GM12865 (cell line): ENCODE measurements at regions not wholly inside any gene's neighbourhood (a gene's known extent, or its start where the extent isn't known, plus 50 kb on each side); places are given as distances from the start of the nearest gene placed in this dataset.
"Not testable (repeated sequence)": the region's sequence is repeated elsewhere in the genome, so short reads cannot be mapped to it uniquely, and the experiment has no call there.

Experiments
- DNase-seq: peaks from one replicate; pipeline ENCODE4 v3.0.0; 2010; ENCODE audit warnings: low read depth
- H3K4me3 ChIP-seq: 2 replicates; pipeline ENCODE4 v1.5.1; 2011; ENCODE audit warnings: mild to moderate bottlenecking, low read depth, low read length, control low read depth
- TF ChIP-seq, protein P1 (sequence below): IDR thresholded peaks from 2 replicates; pipeline ENCODE4 v1.5.1; 2011; ENCODE audit warnings: low read length, control low read depth, low read depth, inconsistent platforms; ENCODE audit not compliant: insufficient read depth; ENCODE audit errors: missing control alignments

DNA sequence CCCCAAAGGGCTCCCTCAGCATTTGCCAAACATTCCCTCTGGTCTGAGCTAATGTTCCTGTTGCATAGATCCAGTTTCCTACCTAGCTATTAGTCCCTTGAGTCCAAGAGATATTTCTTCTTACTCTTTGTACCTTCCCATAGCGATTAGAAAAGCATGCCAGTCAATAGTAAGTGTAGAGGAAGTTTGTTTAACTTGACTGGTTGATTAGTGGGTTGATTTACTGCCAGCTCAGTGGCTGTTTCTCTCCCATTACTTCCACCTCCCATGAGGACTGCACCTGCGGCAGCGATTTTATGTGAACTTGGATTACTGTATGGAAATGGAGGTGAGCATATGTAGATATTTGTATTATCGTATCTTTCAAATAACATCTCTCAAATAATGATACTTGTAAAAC lies 1748.4 kb upstream of the CELF4 start:
- TF ChIP-seq, protein P1, sequence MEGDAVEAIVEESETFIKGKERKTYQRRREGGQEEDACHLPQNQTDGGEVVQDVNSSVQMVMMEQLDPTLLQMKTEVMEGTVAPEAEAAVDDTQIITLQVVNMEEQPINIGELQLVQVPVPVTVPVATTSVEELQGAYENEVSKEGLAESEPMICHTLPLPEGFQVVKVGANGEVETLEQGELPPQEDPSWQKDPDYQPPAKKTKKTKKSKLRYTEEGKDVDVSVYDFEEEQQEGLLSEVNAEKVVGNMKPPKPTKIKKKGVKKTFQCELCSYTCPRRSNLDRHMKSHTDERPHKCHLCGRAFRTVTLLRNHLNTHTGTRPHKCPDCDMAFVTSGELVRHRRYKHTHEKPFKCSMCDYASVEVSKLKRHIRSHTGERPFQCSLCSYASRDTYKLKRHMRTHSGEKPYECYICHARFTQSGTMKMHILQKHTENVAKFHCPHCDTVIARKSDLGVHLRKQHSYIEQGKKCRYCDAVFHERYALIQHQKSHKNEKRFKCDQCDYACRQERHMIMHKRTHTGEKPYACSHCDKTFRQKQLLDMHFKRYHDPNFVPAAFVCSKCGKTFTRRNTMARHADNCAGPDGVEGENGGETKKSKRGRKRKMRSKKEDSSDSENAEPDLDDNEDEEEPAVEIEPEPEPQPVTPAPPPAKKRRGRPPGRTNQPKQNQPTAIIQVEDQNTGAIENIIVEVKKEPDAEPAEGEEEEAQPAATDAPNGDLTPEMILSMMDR = no peak
- H3K4me3 ChIP-seq = no peak overlapping the region
- DNase-seq = no peak

DNA sequence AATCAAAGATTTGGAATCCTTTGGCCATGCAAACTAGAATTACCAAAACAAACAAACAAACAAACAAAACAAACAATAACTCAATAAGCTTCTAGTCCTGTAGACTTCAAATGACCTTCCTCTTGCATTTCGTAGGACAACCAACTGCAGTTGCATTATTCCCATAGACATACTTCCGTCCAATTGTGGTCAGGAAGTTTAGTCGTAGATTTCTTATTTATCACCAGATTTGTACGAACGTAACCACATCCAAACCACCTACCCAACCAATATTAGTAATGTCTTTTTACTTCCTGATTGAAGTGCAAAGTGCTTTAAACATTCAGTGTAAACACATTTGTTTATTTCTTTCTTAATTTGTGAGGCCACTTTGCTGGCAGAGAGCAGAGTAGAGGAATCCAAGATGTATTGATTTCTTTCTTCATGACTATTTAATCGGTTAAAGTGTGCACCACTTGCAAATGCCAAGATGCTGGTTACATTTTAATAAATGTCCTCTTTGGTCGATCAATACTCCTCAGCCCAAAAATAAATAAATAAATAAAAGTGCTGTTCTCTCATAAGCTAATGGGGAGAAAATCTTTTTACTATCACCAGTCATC lies 1745.6 kb upstream of the CELF4 start:
- TF ChIP-seq, protein P1 = no peak
- no peak for DNase-seq
- H3K4me3 ChIP-seq = no peak overlapping the region

DNA sequence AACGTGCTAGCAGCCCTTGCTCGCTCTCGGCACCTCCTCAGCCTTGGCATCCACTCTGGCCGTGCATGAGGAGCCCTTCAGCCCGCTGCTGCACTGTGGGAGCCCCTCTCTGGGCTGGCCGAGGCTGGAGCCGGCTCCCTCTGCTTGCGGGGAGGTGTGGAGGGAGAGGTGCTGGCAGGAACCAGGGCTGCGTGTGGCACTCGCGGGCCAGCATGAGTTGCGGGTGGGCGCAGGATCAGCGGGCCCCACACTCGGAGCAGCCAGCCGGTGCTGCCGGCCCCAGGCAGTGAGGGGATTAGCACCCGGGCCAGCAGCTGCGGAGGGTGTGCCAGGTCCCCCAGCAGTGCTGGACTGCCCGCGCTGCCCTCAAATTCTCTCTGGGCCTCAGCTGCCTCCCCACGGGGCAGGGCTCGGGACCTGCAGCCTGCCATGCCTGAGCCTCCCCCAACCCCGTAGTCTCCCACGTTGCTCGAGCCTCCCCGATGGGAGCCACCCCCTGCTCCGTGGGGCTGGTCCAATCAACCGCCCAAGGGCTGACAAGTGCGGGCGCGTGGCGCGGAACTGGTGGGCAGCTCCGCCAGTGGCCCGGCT lies 1743.4 kb upstream of the CELF4 start:
- DNase-seq = not testable (repeated sequence)

DNA sequence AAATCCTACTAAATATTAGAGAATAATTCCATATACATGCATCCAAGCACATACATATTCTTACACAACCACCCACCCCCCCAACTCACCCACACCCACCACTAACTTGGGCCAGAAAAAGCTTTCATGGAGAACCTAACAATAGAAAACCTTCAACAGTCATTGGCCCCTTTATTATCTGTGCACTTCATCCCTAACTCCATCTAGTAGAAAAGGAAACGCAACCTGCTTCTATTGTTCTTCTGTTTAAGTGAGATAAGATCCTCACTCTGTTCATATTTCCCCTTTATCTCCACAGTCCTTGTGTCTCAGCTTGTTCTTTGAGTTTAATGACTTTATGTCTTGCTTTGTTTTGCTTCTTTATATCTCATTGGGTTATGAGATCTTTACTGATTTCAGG lies 1740.2 kb upstream of the CELF4 start:
- TF ChIP-seq, protein P1 = no peak
- no peak overlapping the region for H3K4me3 ChIP-seq
- no peak for DNase-seq

More for the DNA sequence above, 1743.4 kb upstream of the CELF4 start:
- not testable (repeated sequence) for H3K4me3 ChIP-seq

DNA sequence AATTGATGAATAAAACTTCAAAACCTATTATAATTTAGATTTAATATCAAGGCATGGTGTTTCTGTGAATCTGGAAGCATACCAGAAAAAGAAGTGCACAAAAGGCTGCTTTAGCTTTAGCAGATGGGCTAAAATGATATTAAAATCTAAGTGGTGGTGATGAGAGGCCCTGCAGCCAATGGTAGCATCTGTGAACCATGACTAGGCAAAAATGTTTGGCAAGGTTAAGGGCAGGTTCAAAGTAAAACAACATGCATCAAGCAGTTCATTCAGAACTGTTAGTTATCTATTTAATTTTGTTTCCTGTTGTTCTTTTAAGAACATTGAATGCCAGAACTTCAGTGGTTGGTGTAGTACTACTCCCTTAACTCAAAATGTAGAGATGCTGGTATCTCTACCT lies 1736.9 kb upstream of the CELF4 start:
- TF ChIP-seq, protein P1 = no peak
- H3K4me3 ChIP-seq = no peak overlapping the region
- no peak for DNase-seq

DNA sequence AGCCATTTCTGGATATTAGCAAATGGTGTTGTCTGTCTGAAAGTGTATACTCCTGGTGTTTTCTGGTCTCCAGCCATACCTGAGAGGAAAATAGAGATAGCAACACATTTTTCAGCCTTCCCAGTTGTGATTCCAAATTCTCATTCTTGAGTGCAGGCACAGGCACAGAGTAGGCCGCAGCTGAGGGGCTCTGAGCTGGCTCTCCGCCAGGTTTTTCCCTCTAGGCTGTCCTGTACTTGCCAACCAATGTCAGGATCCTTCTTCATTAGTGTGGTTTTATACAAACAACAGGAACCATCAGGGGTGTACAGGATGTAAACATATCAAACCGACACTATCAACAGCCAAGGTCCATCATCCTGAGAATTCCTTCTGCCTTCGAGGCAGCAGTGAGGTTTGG lies 1733.6 kb upstream of the CELF4 start:
- no peak for DNase-seq
- no peak overlapping the region for H3K4me3 ChIP-seq
- TF ChIP-seq, protein P1 = no peak

DNA sequence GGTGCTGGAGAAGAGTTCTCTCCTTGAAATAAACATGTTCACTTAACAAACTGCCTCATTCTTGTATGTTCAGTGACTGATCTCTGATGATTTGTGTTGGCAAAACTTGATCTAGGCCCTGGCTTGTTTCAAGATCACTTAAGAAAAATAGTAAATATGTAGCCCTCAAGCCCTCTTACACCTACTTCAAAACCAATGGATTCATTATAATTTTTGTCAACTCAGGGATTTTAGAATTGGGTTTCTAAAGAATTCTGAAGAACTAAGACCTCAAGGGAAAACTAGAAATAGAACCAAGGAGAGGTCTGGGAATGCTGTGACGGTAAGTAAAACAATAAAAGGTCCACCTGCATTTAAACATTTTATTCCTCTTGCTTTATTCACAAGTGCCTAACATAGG lies 1731.6 kb upstream of the CELF4 start:
- TF ChIP-seq, protein P1 = no peak
- no peak overlapping the region for H3K4me3 ChIP-seq
- DNase-seq = no peak
